DMS 273 (cell line): ENCODE measurements at regions not wholly inside any gene's neighbourhood (a gene's known extent, or its start where the extent isn't known, plus 50 kb on each side); places are given as distances from the start of the nearest gene placed in this dataset.
"Not testable (repeated sequence)": the region's sequence is repeated elsewhere in the genome, so short reads cannot be mapped to it uniquely, and the experiment has no call there.

Experiments
- DNase-seq: peaks from one replicate; lab custom pipeline; 2025; ENCODE audit not compliant: unreplicated experiment; lab: John Stamatoyannopoulos, UW

- peak; percentile 55 for DNase-seq
Measured at GRCh38 chr3:127045435-127046045, 62.6 kb downstream of the PLXNA1 start.

- not testable (repeated sequence) for DNase-seq
Measured at GRCh38 chr3:127046690-127047089, 63.8 kb downstream of the PLXNA1 start.

DNA sequence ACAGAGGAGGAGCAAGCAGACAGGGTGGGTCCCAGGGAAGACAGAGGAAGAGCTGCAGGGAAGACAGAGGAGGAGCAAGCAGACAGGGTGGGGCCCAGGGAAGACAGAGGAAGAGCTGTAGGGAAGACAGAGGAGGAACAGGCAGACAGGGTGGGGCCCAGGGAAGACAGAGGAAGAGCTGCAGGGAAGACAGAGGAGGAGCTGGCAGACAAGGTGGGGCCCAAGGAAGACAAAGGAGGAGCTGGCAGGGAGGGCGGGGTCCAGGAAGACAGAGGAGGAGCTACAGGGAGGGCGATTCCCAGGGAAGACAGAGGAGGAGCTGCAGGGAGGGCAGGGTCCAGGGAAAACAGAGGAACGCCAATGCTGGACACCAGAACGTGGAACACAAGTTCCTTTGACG is 66.5 kb downstream of the PLXNA1 start:
- no peak for DNase-seq

DNA sequence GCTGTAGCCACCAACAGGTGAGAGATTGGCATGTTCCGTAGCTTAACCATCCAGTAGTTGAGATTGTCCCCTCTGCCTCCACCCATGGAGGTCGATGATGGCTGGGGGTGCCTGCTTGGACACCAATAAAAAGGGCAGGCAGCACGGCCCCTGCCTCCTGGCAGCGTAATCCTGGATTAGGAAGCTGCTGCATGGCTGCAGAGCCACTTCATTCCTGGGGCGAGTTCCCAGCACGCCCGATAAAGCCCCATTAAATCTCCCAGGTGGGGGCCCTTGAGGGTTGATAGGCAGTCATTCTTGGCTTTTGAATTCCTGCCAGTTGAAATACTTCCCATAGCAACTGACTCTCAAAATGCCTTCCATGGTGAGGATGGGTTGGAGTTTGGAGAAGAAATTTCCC is 67.8 kb downstream of the PLXNA1 start:
- DNase-seq, result no peak

- DNase-seq, result no peak
Measured at GRCh38 chr3:127052121-127052561, 69.2 kb downstream of the PLXNA1 start.

DNA sequence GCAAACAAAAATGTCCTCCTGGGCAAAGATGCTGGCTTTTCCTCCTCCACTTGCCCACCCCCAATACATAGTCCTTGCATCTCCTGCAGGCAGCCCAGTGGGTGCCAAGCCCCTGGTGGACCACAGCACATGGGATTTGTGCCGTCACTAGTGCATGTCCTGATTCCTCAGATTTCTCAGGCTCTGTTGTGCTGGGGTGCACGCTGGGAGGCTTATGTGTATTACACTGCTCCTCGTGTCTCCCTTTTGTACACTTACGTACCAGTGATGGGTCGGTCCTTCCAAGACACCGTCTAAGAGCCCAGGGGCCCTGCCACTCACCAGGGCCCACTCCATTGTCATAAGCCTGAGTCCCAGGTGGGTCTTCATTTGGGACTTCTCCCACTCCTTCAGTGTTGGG is 70.1 kb downstream of the PLXNA1 start:
- DNase-seq, result no peak

GRCh38 chr3:127053450-127053849 is 70.5 kb downstream of the PLXNA1 start:
- DNase-seq, result no peak

DNA sequence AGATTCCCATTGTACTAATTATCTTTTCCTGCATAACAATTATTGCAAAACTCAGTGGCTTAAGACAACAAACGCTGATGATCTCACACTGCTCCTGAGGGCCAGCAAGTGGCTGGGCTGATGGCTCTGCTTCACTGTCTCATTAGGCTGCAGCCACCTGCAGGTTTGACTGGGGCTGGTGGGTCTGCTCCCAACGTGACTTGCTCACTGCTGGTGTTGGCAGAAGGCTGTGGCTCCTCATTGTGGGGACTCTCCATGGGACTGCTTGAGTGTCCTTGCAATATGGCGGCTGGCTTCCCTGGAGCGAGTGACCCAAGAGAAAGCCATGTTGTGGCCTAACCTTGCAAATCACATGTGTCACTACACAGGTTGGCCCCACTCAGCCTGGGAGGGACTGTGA is 71.1 kb downstream of the PLXNA1 start:
- DNase-seq, result no peak

DNA sequence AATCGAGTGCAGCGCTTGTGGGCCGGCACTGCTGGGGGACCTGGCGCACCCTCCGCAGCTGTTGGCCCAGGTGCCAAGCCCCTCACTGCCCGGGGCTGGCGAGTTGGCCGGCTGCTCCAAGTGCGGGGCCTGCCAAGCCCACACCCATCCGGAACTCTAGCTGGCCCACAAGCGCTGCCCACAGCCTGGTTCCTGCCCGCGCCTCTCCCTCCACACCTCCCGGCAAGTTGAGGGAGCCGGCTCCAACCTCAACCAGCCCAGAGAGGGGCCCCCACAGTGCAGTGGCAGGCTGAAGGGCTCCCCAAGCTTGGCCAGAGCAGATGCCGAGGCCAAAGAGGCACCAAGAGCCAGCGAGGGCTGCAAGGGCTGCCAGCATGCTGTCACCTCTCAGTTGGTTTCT is 73.4 kb downstream of the PLXNA1 start:
- no peak for DNase-seq

GRCh38 chr3:127056976-127057375 is 74.1 kb downstream of the PLXNA1 start:
- DNase-seq, result no peak

GRCh38 chr3:127059072-127059471 is 76.2 kb downstream of the PLXNA1 start:
- DNase-seq, result no peak

DNA sequence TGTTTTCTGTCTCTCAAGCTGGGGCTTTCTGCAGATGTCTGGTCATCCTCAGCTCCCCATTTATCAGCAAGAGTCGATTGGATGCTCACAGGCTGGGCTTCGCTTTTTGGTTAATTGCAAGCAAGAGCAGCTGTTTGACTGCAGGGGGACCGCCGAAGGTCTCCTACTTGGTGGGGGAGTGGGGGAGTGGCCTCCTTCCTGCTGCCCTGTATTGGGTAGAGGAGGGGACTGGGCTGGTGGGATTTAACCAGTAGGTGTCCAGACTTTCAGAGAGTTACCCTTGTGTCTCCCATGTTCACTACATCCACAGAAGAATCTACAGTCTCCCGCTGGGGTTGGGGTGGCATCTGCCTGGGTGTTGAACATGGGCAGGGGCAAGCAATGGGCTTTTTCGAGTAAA is 78.7 kb downstream of the PLXNA1 start:
- DNase-seq, result no peak

GRCh38 chr3:127062926-127063325 is 80.0 kb downstream of the PLXNA1 start:
- DNase-seq, result no peak

- no peak for DNase-seq
Measured at GRCh38 chr3:127063916-127064315, 81.0 kb downstream of the PLXNA1 start.

DNA sequence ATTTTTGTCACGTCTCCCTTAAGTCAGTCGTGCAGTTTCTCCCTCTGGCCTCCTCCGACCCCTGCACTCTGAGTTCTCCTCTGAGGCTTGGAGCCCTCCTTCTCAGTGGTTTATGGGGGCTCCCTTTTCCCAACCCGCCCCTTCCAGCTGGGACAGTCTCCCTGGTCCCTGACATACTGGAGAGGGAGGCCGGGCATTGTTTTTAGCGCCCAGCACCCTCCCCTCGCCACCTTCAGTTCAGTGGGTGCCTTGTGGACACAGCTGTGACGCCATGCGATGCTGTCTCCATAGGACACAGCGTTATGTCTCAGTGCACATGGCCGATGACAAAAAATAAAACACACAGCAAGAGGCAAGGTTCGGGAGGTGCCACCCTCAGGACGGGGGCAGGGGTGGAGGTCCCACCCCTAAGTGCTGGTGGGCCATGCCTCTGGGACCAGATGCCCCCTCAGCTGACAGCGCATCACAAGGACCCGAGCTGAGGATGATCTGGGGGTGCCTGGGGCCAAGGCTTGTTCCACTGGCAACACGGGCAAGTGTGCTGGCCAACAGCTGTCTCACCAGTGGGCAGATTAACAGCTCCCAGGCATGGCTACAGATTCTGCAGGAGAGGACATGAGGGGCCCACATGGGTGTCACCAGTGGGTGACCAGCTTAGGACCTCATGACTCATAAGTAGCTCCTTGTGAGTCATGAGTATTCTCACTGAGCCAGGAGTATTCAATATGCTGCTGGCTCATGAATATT is 81.6 kb downstream of the PLXNA1 start:
- DNase-seq, result no peak

DNA sequence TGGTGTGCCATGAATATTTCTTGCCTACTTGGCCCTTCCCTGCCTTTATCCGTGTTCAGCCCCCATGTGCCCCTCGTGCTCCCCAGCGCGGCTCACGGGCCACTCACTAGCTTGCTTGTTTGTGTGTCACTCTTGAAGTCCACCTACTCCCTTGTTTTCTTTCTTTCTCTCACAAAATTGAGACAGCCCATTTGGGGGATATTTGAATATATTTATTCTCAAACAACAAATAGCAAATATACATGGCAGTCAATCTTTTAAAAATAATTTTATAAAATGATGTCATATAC is 82.2 kb downstream of the PLXNA1 start:
- DNase-seq, result no peak

DNA sequence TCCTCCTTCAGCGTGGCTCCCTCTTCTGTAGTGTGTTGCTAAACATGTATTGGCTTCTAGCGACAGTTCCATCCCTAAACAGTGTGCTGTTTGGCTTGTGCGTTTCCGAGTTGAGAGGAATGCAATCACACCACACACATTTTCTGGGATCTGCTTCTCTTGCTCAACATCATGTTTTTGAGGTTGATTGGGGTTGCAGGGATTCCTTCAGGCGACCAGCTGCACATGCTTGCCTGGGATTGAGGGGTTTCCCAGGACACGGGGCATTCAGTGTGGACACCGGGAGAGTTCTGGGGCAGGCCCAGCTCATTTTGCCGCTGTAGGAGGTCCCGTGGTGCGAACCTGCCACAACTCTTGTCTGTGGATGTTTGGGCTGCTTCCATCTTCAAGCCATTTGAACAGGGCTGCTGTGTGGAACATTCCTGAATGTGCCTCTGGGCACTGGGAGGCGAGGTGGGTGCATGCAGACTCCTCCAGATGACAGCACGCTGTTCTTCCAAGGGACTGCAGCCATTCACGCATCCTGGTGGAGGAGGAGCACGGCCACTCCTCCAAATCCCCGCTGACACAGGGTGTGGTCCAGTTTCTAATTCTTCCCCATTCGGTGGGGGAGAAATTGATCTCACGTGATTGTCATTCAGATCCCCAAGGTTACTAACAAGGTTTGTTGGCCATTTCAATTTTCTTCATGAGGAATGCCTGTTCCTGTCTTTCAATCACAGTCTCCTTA is 82.8 kb downstream of the PLXNA1 start:
- DNase-seq, result no peak

- DNase-seq, result no peak
Measured at GRCh38 chr3:127066635-127067034, 83.7 kb downstream of the PLXNA1 start.

DNA sequence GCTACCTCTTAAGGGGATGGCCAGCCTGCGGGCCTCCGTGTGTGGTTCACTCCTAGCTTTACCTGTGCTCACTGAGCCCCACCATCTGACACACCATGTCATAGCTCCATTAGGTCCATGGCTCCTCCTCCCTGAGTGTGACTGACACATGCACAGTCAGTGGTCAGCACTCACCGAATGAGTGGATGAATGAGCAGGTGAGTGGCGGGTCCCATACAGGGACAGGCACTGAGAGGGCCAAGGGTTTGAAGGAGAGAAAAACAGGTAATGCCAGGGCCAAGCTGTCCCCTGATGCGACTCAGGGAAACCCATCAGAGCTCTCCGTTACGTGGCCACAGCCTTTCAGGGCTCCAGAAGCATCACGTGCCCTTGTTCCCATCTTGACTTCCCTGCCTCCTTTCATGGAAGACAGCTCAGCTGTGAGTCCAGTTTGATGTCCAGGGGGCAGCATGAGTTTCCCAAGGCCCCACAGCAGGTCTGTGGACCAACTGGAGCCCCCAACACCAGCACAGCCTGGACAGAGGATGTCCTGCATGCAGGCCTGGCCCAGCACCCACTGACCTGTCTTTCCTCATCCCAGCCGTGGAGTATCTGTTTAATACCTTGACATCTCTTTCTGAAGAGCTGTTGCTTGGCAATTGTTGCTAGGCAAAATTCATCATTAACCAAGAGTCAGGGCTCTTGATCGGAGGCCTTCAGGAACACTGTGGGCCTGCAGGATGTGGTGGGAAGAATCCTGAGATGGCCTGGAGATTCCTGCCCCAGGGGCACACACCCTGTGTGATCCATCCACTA is 84.4 kb downstream of the PLXNA1 start:
- no peak for DNase-seq

DNA sequence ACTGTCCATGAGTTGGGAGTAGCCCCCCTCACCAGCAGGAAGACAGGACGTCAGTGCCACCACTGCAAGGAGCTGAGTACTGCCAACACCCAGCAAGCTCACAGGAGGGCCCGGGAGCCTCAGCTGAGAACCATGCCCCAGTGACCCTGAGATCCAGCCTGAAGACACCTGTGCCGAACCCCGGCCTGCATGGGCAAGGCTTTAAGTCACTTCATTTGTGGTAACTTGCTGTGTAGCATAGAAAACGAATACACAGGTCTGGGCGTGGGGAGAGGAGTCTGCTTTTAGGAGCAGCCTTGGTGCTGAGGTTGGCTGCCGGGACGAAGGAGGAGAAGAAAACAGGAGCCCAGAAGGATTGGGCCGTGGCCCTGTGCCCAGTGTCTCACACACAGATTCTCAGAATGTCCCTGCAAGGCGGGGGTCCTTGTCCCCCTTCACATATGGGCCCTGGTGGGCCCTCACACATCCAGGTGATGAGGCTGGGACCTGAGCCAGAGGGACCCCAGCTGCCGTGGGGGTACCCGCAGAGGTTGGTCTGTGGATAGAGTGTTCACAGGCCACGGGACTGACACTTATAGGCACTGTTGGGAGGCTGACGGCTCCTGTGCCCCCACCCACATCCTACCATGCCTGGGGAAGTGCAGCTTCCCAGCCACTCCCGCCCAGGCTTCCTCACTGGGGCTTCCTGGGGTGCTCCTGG is 85.3 kb downstream of the PLXNA1 start:
- no peak for DNase-seq

- no peak for DNase-seq
Measured at GRCh38 chr3:127068871-127069270, 86.0 kb downstream of the PLXNA1 start.
